Keratinocyte (primary cell): ENCODE measurements at regions not wholly inside any gene's neighbourhood (a gene's known extent, or its start where the extent isn't known, plus 50 kb on each side); places are given as distances from the start of the nearest gene placed in this dataset.

ENCODE experiments used
- DNase-seq: peaks from one replicate; pipeline ENCODE4 v3.0.0-alpha.2; 2011; ENCODE audit warnings: low read depth, missing footprints, low spot score
- FAIRE-seq: peaks from 2 replicates; lab custom pipeline; 2011; peaks lifted over from hg19 to GRCh38; lab: Jason Lieb, UNC
- H2AFZ ChIP-seq: 2 replicates; pipeline ENCODE4 v1.6.0; 2012; ENCODE audit warnings: low read length, control low read depth, inconsistent platforms; ENCODE audit not compliant: control insufficient read depth
- H3K27ac ChIP-seq: 2 replicates; pipeline ENCODE4 v1.5.1; 2011; ENCODE audit warnings: low read length; ENCODE audit not compliant: control insufficient read depth, insufficient read depth
- H3K27me3 ChIP-seq: 3 replicates; pipeline ENCODE4 v1.6.0; 2011; ENCODE audit warnings: low read length; ENCODE audit not compliant: control insufficient read depth, insufficient read depth; ENCODE audit errors: extremely low read depth
- H3K36me3 ChIP-seq, 2 experiments: 2 replicates in 1 of 2; 3 replicates in 1 of 2; pipeline ENCODE4 v1.5.1; 2011; ENCODE audit warnings: low read length in 2 of 2, mild to moderate bottlenecking in 1 of 2; ENCODE audit not compliant: control insufficient read depth in 2 of 2, insufficient read depth in 2 of 2; ENCODE audit errors: extremely low read depth in 1 of 2
- H3K4me1 ChIP-seq: 3 replicates; pipeline ENCODE4 v1.5.1; 2011; ENCODE audit warnings: low read length; ENCODE audit not compliant: control insufficient read depth, insufficient read depth; ENCODE audit errors: extremely low read depth
- H3K4me2 ChIP-seq: 3 replicates; pipeline ENCODE4 v1.6.0; 2011; ENCODE audit warnings: low read depth, low read length; ENCODE audit not compliant: control insufficient read depth, insufficient read depth; ENCODE audit errors: extremely low read depth
- H3K4me3 ChIP-seq, 3 experiments: fragments of 200-600 bp in 1 of 3; sonication (generic) in 1 of 3; 2 replicates in 2 of 3; 3 replicates in 1 of 3; pipeline ENCODE4 v1.5.1; 2011 to 2016; ENCODE audit warnings: low read length in 3 of 3, mild to moderate bottlenecking in 3 of 3, control low read depth in 2 of 3, inconsistent platforms in 1 of 3, low read depth in 1 of 3, mixed read lengths in 1 of 3, mixed run types in 1 of 3, moderate library complexity in 1 of 3; ENCODE audit not compliant: control insufficient read depth in 2 of 3, insufficient read depth in 2 of 3; ENCODE audit errors: extremely low read depth in 1 of 3
- H3K79me2 ChIP-seq: 2 replicates; pipeline ENCODE4 v1.6.0; 2012; ENCODE audit warnings: low read length; ENCODE audit not compliant: control insufficient read depth, insufficient read depth
- H3K9ac ChIP-seq: 3 replicates; pipeline ENCODE4 v1.6.0; 2011; ENCODE audit warnings: low read length; ENCODE audit not compliant: control insufficient read depth, insufficient read depth; ENCODE audit errors: extremely low read depth
- H3K9me1 ChIP-seq: 3 replicates; pipeline ENCODE4 v1.6.0; 2011; ENCODE audit warnings: low read length; ENCODE audit not compliant: control insufficient read depth, insufficient read depth; ENCODE audit errors: extremely low read depth
- H3K9me3 ChIP-seq: 2 replicates; pipeline ENCODE4 v1.5.1; 2012; ENCODE audit warnings: low read depth, low read length; ENCODE audit not compliant: control insufficient read depth
- H4K20me1 ChIP-seq: 3 replicates; pipeline ENCODE4 v1.6.0; 2011; ENCODE audit warnings: low read length; ENCODE audit not compliant: control insufficient read depth, insufficient read depth; ENCODE audit errors: extremely low read depth
- CTCF ChIP-seq, 3 experiments: IDR thresholded peaks in 1 of 3; conservative IDR thresholded peaks in 1 of 3; optimal IDR thresholded peaks in 1 of 3; 2 replicates in 2 of 3; 3 replicates in 1 of 3; pipeline versions ENCODE3 to v1.5.1; 2011; ENCODE audit warnings: low read length in 3 of 3, mild to moderate bottlenecking in 3 of 3, moderate library complexity in 2 of 3, control low read depth in 1 of 3, inconsistent platforms in 1 of 3; ENCODE audit not compliant: insufficient read depth in 2 of 3; ENCODE audit errors: extremely low read depth in 1 of 3
- EZH2 ChIP-seq: IDR thresholded peaks from one replicate; pipeline ENCODE4 v1.6.1; 2012; ENCODE audit warnings: inconsistent platforms, mild to moderate bottlenecking, low read length, moderate library complexity
- dilution Hi-C: fragments of 300-500 bp; cut with MboI; formaldehyde crosslinking; loops from one replicate; pipeline ENCODE4 v1.7.0; 2020; ENCODE audit warnings: low sequenced_read_pairs; ENCODE audit not compliant: extremely low pct_ligation_motif_present

GRCh38 chr16:61403386-61403785 is 632.9 kb downstream of the CDH8 start:
- Histone ChIP-seq H3K9ac (no peak overlapping the region), H3K4me3 (no peak overlapping the region), H2AFZ (no peak overlapping the region), H3K4me2 (no peak overlapping the region), H3K9me1 (no peaks in the 10 kb centered on the region), H3K36me3 (no peaks in the 10 kb centered on the region), H3K27ac (no peak overlapping the region), H3K4me1 (no peaks in the 10 kb centered on the region), H3K9me3 (no peaks in the 10 kb centered on the region), H3K79me2 (no peaks in the 10 kb centered on the region), H4K20me1 (no peaks in the 10 kb centered on the region), H3K27me3 (no peaks in the 10 kb centered on the region)
- TF ChIP-seq CTCF (optimal IDR thresholded peaks at IDR 0.05 in 1 of 3, IDR thresholded peaks at IDR 0.05 in 1 of 3, conservative IDR thresholded peaks at IDR 0.05 in 1 of 3; ENCODE audit: extremely low read depth in 1 of 3, insufficient read depth in 2 of 3, low read length in 3 of 3) (no peak), EZH2 (no peak)
- FAIRE-seq: no peak
- dilution Hi-C loops: no loop called here
- no peak for DNase-seq

- Histone ChIP-seq H3K4me3 (no peak overlapping the region), H3K9me3 (no peaks in the 10 kb centered on the region), H2AFZ (no peak overlapping the region), H3K36me3 (no peaks in the 10 kb centered on the region), H3K4me2 (no peak overlapping the region), H3K9me1 (no peaks in the 10 kb centered on the region), H3K79me2 (no peaks in the 10 kb centered on the region), H3K4me1 (no peaks in the 10 kb centered on the region), H3K27ac (no peak overlapping the region), H3K9ac (no peak overlapping the region), H4K20me1 (no peaks in the 10 kb centered on the region), H3K27me3 (no peaks in the 10 kb centered on the region)
- TF ChIP-seq EZH2 (no peak), CTCF (optimal IDR thresholded peaks at IDR 0.05 in 1 of 3, IDR thresholded peaks at IDR 0.05 in 1 of 3, conservative IDR thresholded peaks at IDR 0.05 in 1 of 3; ENCODE audit: extremely low read depth in 1 of 3, insufficient read depth in 2 of 3, low read length in 3 of 3) (no peak)
- DNase-seq (no peak), FAIRE-seq (no peak)
- dilution Hi-C loops: no loop called here
These were observed 644.3 kb downstream of the CDH8 start for GRCh38 chr16:61391896-61392295.
